Common myeloid progenitor, CD34-positive (primary cell): ENCODE measurements at regions not wholly inside any gene's neighbourhood (a gene's known extent, or its start where the extent isn't known, plus 50 kb on each side); places are given as distances from the start of the nearest gene placed in this dataset.

Source experiments
- CTCF ChIA-PET: fragments of 350-600 bp; sonication (Branson Sonifier 250); formaldehyde crosslinking; loops from one replicate; lab custom pipeline; 2021; ENCODE audit warnings: antibody characterized with exemption; lab: Charles Lee
- POLR2A ChIA-PET: fragments of 350-600 bp; sonication (Branson Sonifier 250); formaldehyde crosslinking; loops from one replicate; lab custom pipeline; 2021; ENCODE audit warnings: antibody characterized with exemption; lab: Charles Lee
- DNase-seq, 3 donors: peaks; one replicate each; pipeline versions ENCODE4 v3.0.0 to v3.0.0-alpha.2; 2013
- H3K27ac ChIP-seq, 2 experiments: 1 replicate in 1 of 2; 2 replicates in 1 of 2; pipeline ENCODE4 v1.7.0; 2013; ENCODE audit warnings: inconsistent platforms in 2 of 2, low read length in 2 of 2, mild to moderate bottlenecking in 2 of 2, low read depth in 1 of 2, moderate library complexity in 1 of 2; ENCODE audit not compliant: severe bottlenecking in 2 of 2, insufficient read depth in 1 of 2, poor library complexity in 1 of 2
- H3K27me3 ChIP-seq, 5 experiments: replicated peaks in 2 of 5; 1 replicate in 3 of 5; 2 replicates in 2 of 5; pipeline versions ENCODE4 v1.6.1 to v1.7.0; 2013; ENCODE audit warnings: low read length in 4 of 5, mild to moderate bottlenecking in 2 of 5, moderate library complexity in 2 of 5, inconsistent platforms in 1 of 5; ENCODE audit not compliant: insufficient read depth in 5 of 5, control insufficient read depth in 4 of 5
- H3K36me3 ChIP-seq, 4 experiments: 1 replicate in 2 of 4; 2 replicates in 2 of 4; pipeline versions ENCODE4 v1.6.1 to v1.7.0; 2013; ENCODE audit warnings: low read length in 3 of 4, control low read depth in 1 of 4, mild to moderate bottlenecking in 1 of 4; ENCODE audit not compliant: control insufficient read depth in 4 of 4, insufficient read depth in 4 of 4
- H3K4me1 ChIP-seq, 4 experiments: 1 replicate in 3 of 4; 2 replicates in 1 of 4; pipeline versions ENCODE4 v1.6.1 to v1.7.1; 2013; ENCODE audit warnings: low read length in 3 of 4, mild to moderate bottlenecking in 3 of 4, control low read depth in 1 of 4, inconsistent platforms in 1 of 4, moderate library complexity in 1 of 4; ENCODE audit not compliant: control insufficient read depth in 4 of 4, insufficient read depth in 4 of 4; ENCODE audit errors: control extremely low read depth in 1 of 4
- H3K4me3 ChIP-seq, 7 experiments: 1 replicate in 4 of 7; 2 replicates in 3 of 7; pipeline versions ENCODE4 v1.5.1 to v1.7.0; 2013; ENCODE audit warnings: mild to moderate bottlenecking in 7 of 7, low read length in 6 of 7, moderate library complexity in 6 of 7, inconsistent platforms in 2 of 7, low read depth in 2 of 7, control low read depth in 1 of 7; ENCODE audit not compliant: insufficient read depth in 4 of 7, control insufficient read depth in 1 of 7; ENCODE audit errors: extremely low read depth in 1 of 7
- H3K9me3 ChIP-seq, 5 experiments: 1 replicate in 4 of 5; 2 replicates in 1 of 5; pipeline versions ENCODE4 v1.6.1 to v1.7.1; 2013; ENCODE audit warnings: low read length in 4 of 5, mild to moderate bottlenecking in 2 of 5, inconsistent platforms in 1 of 5, low read depth in 1 of 5, moderate library complexity in 1 of 5; ENCODE audit not compliant: control insufficient read depth in 4 of 5, insufficient read depth in 2 of 5; ENCODE audit errors: control extremely low read depth in 1 of 5
- WGBS: methylation state at CpG from one replicate; pipeline ENCODE4 v1.1.5; 2013; ENCODE audit not compliant: insufficient coverage; 5-methylcytosine and 5-hydroxymethylcytosine counted together

GRCh38 chr5:93359296-93359959 is 221.6 kb downstream of the NR2F1-AS1 start:
- no peak overlapping the region for H3K4me3 ChIP-seq
- H3K4me1 ChIP-seq, result no peaks in the 10 kb centered on the region
- H3K27ac ChIP-seq, result no peak overlapping the region
- DNase-seq, result no peak
- H3K9me3 ChIP-seq, result no peaks in the 10 kb centered on the region
- H3K36me3 ChIP-seq, result no peaks in the 10 kb centered on the region
- no peaks in the 10 kb centered on the region for H3K27me3 ChIP-seq
- WGBS, result 68% methylated on average over 5 of the region's 9 CpGs
- ChIA-PET CTCF (interaction anchor here (0.6 kb wide), 1 partner anchor 503 kb away, joined by 3 read pairs; no protein-coding TSS in a partner anchor), POLR2A (no interaction called here)

GRCh38 chr5:93358176-93358575 is 222.8 kb downstream of the NR2F1-AS1 start:
- no peak overlapping the region for H3K27ac ChIP-seq
- no peaks in the 10 kb centered on the region for H3K36me3 ChIP-seq
- no peaks in the 10 kb centered on the region for H3K27me3 ChIP-seq
- H3K4me1 ChIP-seq, result no peaks in the 10 kb centered on the region
- H3K9me3 ChIP-seq, result no peaks in the 10 kb centered on the region
- H3K4me3 ChIP-seq, result no peak overlapping the region
- DNase-seq, result no peak
- ChIA-PET POLR2A (no interaction called here), CTCF (no interaction called here)
- no CpG with 5 or more reads among the region's 1 CpG for WGBS

GRCh38 chr5:93357686-93358085 is 223.3 kb downstream of the NR2F1-AS1 start:
- no peaks in the 10 kb centered on the region for H3K27me3 ChIP-seq
- H3K4me1 ChIP-seq, result no peaks in the 10 kb centered on the region
- no peak for DNase-seq
- no peaks in the 10 kb centered on the region for H3K9me3 ChIP-seq
- H3K27ac ChIP-seq, result no peak overlapping the region
- no peaks in the 10 kb centered on the region for H3K36me3 ChIP-seq
- CTCF ChIA-PET, result no interaction called here
- no peak overlapping the region for H3K4me3 ChIP-seq
- POLR2A ChIA-PET, result no interaction called here
- 14% methylated on average over 1 of the region's 1 CpG for WGBS

- no peaks in the 10 kb centered on the region for H3K4me1 ChIP-seq
- no peak overlapping the region for H3K4me3 ChIP-seq
- ChIA-PET POLR2A (no interaction called here), CTCF (no interaction called here)
- H3K27me3 ChIP-seq, result no peaks in the 10 kb centered on the region
- no peaks in the 10 kb centered on the region for H3K9me3 ChIP-seq
- H3K36me3 ChIP-seq, result no peaks in the 10 kb centered on the region
- H3K27ac ChIP-seq, result no peak overlapping the region
- WGBS, result 98% methylated on average over 7 of the region's 8 CpGs
- DNase-seq, result no peak
These were observed 225.3 kb downstream of the NR2F1-AS1 start for GRCh38 chr5:93355691-93356090.

GRCh38 chr5:93352186-93352585 is 228.8 kb downstream of the NR2F1-AS1 start:
- Histone ChIP-seq H3K27ac (no peak overlapping the region), H3K4me1 (no peaks in the 10 kb centered on the region), H3K27me3 (no peaks in the 10 kb centered on the region), H3K4me3 (no peak overlapping the region), H3K36me3 (no peaks in the 10 kb centered on the region), H3K9me3 (no peaks in the 10 kb centered on the region)
- ChIA-PET POLR2A (no interaction called here), CTCF (no interaction called here)
- no peak for DNase-seq
- 100% methylated on average over 1 of the region's 2 CpGs for WGBS

- ChIA-PET POLR2A (no interaction called here), CTCF (interaction anchor here (1.5 kb wide), 1 partner anchor 11 kb away, joined by 4 read pairs; no protein-coding TSS in a partner anchor)
- no CpG with 5 or more reads among the region's 3 CpGs for WGBS
These were observed 231.4 kb downstream of the NR2F1-AS1 start for GRCh38 chr5:93349613-93350012.

GRCh38 chr5:93348231-93348630 is 232.8 kb downstream of the NR2F1-AS1 start:
- Histone ChIP-seq H3K4me1 (no peaks in the 10 kb centered on the region), H3K27me3 (no peaks in the 10 kb centered on the region), H3K27ac (no peak overlapping the region), H3K4me3 (no peak overlapping the region), H3K36me3 (no peaks in the 10 kb centered on the region), H3K9me3 (no peaks in the 10 kb centered on the region)
- no peak for DNase-seq
- WGBS, result 94% methylated on average over 15 of the region's 15 CpGs
- ChIA-PET CTCF (no interaction called here), POLR2A (no interaction called here)

More at GRCh38 chr5:93349613-93350012, 231.4 kb downstream of the NR2F1-AS1 start:
- H3K4me3 ChIP-seq, result no peak overlapping the region
- no peaks in the 10 kb centered on the region for H3K36me3 ChIP-seq
- H3K27me3 ChIP-seq, result no peaks in the 10 kb centered on the region
- no peaks in the 10 kb centered on the region for H3K4me1 ChIP-seq
- no peak for DNase-seq
- no peak overlapping the region for H3K27ac ChIP-seq
- no peaks in the 10 kb centered on the region for H3K9me3 ChIP-seq
